HG03460 (cell line): ENCODE measurements at regions not wholly inside any gene's neighbourhood (a gene's known extent, or its start where the extent isn't known, plus 50 kb on each side); places are given as distances from the start of the nearest gene placed in this dataset.
"Not testable (repeated sequence)": the region's sequence is repeated elsewhere in the genome, so short reads cannot be mapped to it uniquely, and the experiment has no call there.

Experiments
- ATAC-seq: cut with Tn5 transposase; IDR thresholded peaks from one replicate; pipeline ENCODE4 v1.9.1; 2021; ENCODE audit not compliant: unreplicated experiment

- ATAC-seq = no peak
Measured at GRCh38 chr6:139452148-139452876, 77.9 kb upstream of the CITED2 start.

- ATAC-seq = no peak
Measured at GRCh38 chr6:139449611-139450000, 75.2 kb upstream of the CITED2 start.

DNA sequence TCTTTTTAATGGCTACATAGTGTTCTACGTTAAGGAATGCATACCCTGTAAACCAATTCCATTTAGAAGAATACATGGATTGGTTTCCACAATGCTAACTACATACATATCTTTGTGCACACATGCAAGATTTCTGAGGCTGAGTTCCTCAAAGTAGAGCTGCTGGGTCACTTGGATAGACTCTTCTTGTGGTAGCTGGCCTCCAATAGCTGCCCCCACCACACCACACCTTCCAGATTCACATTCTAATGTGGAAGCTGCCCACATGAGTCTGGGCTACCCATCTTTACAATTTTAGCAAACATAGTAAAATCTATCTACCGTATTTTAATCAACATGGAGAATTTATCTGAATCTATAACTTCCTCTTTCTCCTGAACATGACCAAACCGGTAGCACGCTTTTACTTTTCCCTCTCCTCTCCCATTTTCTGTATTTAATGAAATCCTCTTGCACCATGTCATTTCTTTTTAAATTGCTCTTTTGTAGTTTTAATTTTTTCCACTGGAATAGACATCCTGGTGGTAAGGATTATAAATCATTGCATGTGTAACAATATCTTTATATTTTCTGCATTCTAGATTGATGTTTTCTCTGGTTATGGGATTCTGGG is 74.7 kb upstream of the CITED2 start:
- ATAC-seq = no peak

DNA sequence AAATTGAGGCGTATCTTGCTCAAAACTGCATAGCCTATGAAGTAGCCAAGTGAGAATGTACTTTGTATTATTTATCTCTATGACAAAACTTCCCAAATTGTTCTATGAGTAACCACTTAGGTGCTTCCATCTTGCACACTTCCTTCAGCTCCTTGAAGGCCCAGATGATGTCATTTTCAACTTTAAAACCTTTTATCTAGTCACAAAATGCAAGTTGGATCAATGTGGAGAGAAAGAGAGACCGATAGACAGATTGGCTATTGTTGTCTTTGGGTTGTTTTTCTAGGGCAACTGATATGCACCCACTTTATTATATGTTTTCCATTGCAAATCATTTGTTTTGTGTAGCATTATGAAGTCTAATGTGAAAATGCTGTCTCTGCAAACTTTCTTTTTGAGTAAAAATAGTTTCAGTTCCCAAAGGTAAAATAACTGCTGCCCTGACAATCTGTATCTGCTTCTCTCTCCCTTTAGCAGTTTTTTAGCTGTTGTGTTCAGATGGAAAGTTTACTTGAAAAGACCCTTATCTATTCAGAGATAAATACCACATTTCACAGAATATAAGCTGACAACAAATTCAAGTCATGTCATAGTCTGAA is 73.7 kb upstream of the CITED2 start:
- ATAC-seq = peak; percentile 87

- ATAC-seq = no peak
Measured at GRCh38 chr6:139447656-139447975, 73.2 kb upstream of the CITED2 start.

DNA sequence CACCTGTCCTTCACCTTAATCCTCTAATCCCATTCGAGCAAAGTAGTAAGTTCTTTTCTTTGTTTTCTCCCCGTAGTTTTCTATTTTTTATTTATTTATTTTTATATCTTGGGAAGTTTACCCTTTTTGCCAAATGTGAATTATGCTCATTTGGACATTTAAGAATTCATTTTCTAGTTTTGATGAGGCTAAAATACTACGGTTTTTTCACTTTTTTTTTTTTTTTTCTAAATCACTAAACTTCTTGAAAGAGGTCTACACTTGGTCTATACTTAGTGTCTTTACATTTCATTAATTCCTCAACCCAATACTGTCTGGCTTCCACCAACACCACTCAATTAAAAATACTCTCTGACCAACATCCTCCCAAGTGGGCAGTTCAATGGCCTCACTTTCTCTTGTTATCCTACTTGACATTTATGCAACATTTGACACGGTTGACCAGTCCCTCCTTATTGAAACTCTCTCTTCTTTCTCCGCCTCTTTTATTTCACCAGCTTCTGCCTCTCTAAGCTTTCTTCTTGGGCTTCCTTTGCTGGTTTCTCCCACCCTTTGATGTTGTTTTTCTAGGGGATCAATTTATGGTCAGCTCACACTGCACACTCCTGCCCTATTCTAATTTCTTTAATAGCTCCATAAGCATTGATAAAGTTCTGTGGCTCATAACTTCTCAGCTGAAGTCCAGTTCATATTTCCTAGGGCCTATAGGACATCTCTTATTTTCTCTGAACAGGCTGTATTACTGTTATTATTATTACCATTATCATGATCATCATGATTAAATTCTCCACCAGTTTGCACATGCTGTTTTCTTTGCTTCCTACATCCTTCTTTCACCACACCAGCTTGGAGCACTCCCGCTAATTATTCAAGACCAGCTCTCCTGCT is 72.6 kb upstream of the CITED2 start:
- ATAC-seq = no peak

GRCh38 chr6:139446138-139446715 is 71.8 kb upstream of the CITED2 start:
- ATAC-seq = no peak

DNA sequence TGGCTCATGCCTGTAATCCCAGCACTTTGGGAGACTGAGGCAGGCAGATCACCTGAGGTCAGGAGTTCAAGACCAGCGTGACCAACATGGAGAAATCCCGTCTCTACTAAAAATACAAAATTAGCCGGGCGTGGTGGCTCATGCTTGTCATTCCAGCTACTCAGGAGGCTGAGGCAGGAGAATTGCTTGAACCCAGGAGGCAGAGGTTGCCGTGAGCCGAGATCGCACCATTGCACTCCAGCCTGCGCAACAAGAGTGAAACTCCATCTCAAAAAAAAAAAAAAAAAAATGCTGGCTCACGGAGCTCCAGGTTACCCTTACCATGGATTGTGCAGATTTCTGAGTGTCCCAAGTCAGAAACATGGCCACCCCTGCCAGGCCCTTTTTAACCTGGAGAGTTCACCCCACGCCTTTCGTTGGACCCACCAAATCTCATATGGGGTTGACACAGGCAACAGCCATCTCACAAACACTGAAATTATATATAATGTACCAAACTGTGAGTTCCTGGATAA is 69.9 kb upstream of the CITED2 start:
- ATAC-seq = not testable (repeated sequence)

GRCh38 chr6:139443231-139444112 is 69.0 kb upstream of the CITED2 start:
- ATAC-seq = no peak

GRCh38 chr6:139442188-139442671 is 67.8 kb upstream of the CITED2 start:
- no peak for ATAC-seq

- no peak for ATAC-seq
Measured at GRCh38 chr6:139439349-139439748, 64.9 kb upstream of the CITED2 start.

DNA sequence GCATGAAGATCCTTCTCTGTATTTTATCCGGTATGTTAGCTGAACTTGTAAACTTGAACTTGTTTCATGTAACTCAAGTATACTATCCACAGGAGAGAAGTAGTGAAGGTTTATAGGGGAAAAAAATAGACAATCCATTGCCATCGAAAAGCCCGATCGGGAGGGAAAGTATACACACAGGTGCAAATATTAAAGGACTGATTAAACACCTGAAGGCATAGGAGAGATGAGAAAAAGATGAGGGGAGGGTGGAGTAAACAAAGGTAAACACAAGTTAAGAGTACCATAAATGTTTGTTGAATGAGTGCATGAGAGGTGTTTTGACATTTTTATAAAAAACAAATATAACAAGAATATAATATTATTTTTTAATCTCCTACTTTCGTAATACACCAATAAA is 64.3 kb upstream of the CITED2 start:
- no peak for ATAC-seq

GRCh38 chr6:139436957-139437348 is 62.5 kb upstream of the CITED2 start:
- no peak for ATAC-seq

DNA sequence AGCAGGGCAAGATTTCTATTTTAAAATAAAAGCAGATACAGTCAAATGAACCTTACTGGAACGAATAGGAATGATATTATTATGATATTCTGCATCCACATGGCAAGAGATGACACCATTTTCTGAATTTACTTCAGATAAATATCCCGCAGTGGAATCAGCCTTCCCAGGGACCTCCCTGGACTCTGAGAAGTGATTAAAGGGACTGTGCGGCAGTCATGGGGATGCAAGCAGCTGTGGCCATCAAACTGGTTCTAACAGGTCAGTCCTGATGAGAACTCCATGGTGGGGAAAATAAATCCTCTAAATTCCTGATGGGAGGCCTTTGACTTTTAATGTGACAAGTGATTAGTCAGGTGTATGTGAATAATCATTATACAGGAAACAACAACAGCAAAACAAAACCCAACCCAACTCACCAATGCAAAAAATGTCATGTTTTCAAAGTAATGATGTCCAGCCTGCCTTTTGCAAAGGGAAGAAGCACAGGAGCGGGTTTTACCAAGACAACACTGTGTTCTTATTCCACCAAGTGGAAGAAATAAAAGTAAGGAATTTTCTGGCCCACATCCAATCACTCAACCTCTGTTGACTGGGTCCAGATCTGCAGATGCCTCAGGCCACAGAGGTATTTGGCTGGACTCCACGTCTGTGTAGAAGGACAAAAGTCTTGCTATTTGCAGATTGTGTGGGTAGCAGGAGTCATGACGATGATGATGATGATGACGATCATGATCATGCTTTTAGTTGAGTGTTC is 61.9 kb upstream of the CITED2 start:
- no peak for ATAC-seq

GRCh38 chr6:139433631-139434419 is 59.4 kb upstream of the CITED2 start:
- ATAC-seq = no peak

DNA sequence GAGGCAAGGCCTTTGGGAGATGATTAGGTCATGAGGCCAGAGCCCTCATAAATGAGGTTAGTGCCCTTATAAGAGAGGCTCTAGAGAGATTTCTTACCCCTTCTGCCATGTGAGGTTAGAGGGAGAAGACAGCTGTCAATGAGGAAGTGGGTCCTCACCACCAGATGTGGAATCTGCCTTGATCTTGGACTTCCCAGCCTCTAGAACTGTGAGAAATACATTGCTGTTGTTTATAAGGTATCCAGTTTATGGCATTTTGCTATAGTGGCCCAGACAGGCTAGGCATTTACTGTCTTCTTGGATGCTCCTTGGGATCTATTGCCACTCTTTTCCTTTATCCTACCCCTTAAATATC is 57.1 kb upstream of the CITED2 start:
- ATAC-seq = no peak

DNA sequence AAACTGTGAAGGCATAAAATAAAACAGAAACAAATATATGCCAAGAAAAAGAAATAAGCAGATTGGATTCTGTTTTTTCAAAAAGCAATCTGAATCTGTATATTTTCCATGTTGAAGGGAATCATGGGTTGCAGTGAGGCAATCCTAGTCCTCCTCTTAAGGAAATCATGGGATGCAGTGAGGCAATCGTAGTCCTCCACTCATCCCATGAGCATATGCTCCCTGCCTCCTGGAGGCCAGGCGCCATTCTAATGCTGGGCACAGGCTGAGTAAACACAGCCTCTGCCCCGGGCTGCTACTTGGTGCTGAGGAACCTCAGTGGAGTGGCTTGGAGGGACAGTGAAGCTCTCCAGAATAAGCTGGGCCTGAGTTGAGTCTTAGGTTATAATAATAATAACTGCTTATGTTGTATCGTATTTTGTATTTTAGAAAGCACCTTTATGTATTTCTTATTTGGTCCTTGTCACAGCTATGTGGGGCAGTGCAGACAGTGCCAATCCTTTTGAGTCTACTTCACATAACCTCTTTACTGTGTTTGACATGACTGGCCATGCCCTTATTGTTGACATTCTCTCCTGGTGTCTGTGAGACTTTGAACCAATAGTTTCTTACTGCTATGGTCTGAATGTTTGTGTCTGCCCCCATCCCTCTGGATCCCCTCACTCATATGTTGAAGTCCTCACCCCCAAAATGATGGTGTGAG is 56.6 kb upstream of the CITED2 start:
- ATAC-seq = no peak

- no peak for ATAC-seq
Measured at GRCh38 chr6:139429580-139430145, 55.2 kb upstream of the CITED2 start.
